ENCODE measurements at regions not wholly inside any gene's neighbourhood (a gene's known extent, or its start where the extent isn't known, plus 50 kb on each side); places are given as distances from the start of the nearest gene placed in this dataset.

GRCh38 chr13:21964686-21965085, 293.8 kb downstream of the FGF9 start:
- no peak overlapping the region for H3K4me3 ChIP-seq (ENCODE audit: low read length)
- DNase-seq (ENCODE audit: low read depth), result no peak
- TF ChIP-seq CTCF (conservative IDR thresholded peaks at IDR 0.05; ENCODE audit: low read length), result no peak

- H3K4me3 ChIP-seq (ENCODE audit: low read length), result no peak overlapping the region
Observed at GRCh38 chr13:21965095-21965494, 294.2 kb downstream of the FGF9 start.

GRCh38 chr13:21966014-21966413, 295.1 kb downstream of the FGF9 start:
- TF ChIP-seq CTCF (conservative IDR thresholded peaks at IDR 0.05; ENCODE audit: low read length), result no peak
- DNase-seq (ENCODE audit: low read depth), result no peak
- H3K4me3 ChIP-seq (ENCODE audit: low read length), result no peak overlapping the region

More at GRCh38 chr13:21965095-21965494, 294.2 kb downstream of the FGF9 start:
- no peak for DNase-seq (ENCODE audit: low read depth)
- no peak for TF ChIP-seq CTCF (conservative IDR thresholded peaks at IDR 0.05; ENCODE audit: low read length)

- TF ChIP-seq CTCF (conservative IDR thresholded peaks at IDR 0.05; ENCODE audit: low read length), result no peak
- no peak for DNase-seq (ENCODE audit: low read depth)
- H3K4me3 ChIP-seq (ENCODE audit: low read length), result no peak overlapping the region
Observed at GRCh38 chr13:21967871-21968270, 297.0 kb downstream of the FGF9 start.

- no peak for DNase-seq (ENCODE audit: low read depth)
- TF ChIP-seq CTCF (conservative IDR thresholded peaks at IDR 0.05; ENCODE audit: low read length), result no peak
- H3K4me3 ChIP-seq (ENCODE audit: low read length), result no peak overlapping the region
Observed at GRCh38 chr13:21970172-21970571, 299.3 kb downstream of the FGF9 start.

GRCh38 chr13:21970918-21971317, 300.0 kb downstream of the FGF9 start:
- DNase-seq (ENCODE audit: low read depth), result no peak
- TF ChIP-seq CTCF (conservative IDR thresholded peaks at IDR 0.05; ENCODE audit: low read length), result no peak
- H3K4me3 ChIP-seq (ENCODE audit: low read length), result no peak overlapping the region

- no peak overlapping the region for H3K4me3 ChIP-seq (ENCODE audit: low read length)
- DNase-seq (ENCODE audit: low read depth), result peak; percentile 89
- TF ChIP-seq CTCF (conservative IDR thresholded peaks at IDR 0.05; ENCODE audit: low read length), result no peak
Observed at GRCh38 chr13:21971662-21972621, 301.1 kb downstream of the FGF9 start.

Measured in AG10803 (cell line).